NCI-H1694 (cell line): ENCODE measurements at regions not wholly inside any gene's neighbourhood (a gene's known extent, or its start where the extent isn't known, plus 50 kb on each side); places are given as distances from the start of the nearest gene placed in this dataset.

ENCODE experiments used
- DNase-seq: peaks from one replicate; lab custom pipeline; 2025; lab: John Stamatoyannopoulos, UW

GRCh38 chr4:181194096-181194495 lies 1049.1 kb upstream of the TENM3 start:
- no peak for DNase-seq

DNA sequence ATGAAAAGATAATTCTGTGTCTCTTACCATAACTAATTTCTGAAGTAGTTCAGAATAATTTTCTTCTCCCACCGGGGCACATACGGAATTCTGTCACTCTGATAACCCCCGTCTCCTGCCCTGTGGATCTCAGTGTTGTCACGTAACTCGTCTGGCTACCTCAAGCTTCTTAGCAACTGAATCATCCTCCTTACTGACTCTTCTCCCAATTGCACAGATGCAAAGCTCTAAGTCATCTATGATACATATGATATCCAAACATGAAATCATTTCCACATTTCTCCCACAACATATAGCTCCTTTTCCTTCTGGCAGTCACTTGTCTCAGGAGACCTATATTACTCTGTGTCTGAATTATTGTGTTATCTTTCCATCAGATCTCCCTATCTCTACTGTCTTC lies 1043.1 kb upstream of the TENM3 start:
- DNase-seq, result no peak

- no peak for DNase-seq
Observed at GRCh38 chr4:181202240-181202639, 1041.0 kb upstream of the TENM3 start.

- DNase-seq, result no peak
Observed at GRCh38 chr4:181204109-181204508, 1039.1 kb upstream of the TENM3 start.

DNA sequence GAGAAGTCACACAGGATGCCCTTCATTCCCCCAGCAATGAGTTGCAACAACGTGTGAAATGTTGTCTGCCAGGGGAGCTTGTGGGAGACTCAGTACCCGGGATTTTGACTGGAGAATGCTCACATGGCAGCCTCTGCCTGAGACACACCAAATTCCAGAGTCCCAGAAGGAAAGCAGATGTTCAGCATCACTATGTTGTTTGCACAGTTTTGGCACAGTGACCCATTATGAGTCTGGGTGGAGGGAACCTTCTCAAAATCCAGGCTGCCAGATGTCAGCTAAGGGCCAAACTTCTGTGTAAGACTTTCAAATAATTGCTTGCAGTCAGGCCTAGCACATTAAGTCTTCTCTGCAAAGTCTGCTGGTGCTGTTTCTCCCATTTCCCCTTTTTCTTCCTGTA lies 1029.7 kb upstream of the TENM3 start:
- no peak for DNase-seq

DNA sequence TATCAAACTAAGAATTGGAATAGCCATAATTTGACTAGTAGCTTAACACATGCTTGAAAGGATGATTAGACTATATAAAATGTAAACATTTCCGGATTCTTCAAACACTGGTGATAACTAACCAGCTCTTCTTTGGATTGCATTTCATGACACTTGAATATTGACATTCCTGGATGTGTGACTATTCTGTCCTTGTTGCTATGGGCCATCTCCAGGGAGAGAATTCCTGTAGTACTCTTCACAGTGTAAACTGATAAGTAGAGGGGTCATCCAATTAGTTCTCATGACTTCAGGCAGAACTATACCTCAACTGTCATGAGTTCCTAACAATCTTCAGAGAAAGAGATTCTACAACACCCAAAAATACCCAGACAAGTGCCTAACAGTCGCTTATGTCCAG lies 1026.7 kb upstream of the TENM3 start:
- DNase-seq, result no peak

DNA sequence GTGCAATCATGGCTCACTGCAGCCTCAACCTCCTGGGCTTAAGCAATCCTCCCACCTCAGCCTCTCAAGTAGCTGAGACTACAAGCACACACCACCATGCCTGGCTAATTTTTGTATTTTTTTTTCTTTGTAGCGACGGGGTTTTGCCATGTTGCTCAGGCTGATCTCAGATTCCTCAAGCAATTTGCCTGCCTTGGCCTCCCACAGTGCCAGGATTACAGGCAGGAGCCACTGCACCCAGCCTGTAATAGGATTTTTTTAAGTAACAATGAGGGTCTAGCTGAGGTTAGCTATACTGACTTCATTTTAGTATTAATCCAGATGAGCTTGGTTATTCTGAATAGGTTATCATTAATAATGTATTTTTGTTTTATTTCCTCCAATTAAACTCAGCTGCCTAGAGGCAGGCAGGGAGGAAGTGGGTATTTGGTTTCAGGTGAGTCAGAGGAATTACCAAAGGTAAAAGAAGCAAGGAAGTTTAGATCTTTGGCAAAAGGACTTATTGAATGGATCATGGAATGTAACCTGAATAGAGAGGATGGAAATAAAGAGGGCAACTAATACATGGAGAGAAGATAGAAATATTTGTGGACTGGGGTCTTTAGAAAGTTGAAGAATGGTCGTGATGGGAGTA lies 1023.3 kb upstream of the TENM3 start:
- DNase-seq, result no peak

- no peak for DNase-seq
Observed at GRCh38 chr4:181224852-181225251, 1018.4 kb upstream of the TENM3 start.

GRCh38 chr4:181225616-181226261 lies 1017.5 kb upstream of the TENM3 start:
- DNase-seq, result no peak

DNA sequence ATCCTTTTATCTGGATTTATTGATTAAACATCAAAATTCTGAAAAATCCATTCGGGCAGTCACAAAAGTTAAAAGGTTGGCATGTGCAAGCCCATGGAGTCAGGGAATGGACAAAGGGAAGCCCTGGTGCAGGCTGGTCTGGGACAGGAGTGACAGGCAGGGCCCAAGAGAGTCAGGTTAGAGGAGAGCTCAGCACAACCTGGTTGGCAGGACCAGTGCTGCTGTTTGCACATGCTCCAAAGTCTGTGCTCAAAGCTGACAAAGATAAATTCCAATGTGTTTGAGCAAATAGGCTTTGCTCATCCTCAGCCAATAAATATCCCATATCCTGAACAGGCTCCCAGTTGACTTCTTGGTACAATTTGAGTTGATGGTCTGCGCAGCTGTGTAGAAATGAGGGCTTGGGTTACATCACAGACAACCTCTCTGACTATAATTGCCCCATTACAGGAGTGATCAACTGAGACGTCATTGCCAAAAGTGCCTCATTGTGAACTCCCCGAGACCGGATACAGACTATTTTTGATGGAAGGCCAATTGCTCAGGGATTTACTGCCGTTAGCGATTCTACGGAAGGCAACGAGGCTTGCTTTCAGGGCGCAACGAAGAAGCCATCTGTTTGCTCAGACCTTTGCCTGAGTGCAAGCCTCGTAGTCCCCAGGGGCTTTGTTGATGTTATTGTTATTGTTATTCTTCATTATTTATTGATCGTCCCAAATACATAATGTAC lies 1008.1 kb upstream of the TENM3 start:
- DNase-seq, result no peak

DNA sequence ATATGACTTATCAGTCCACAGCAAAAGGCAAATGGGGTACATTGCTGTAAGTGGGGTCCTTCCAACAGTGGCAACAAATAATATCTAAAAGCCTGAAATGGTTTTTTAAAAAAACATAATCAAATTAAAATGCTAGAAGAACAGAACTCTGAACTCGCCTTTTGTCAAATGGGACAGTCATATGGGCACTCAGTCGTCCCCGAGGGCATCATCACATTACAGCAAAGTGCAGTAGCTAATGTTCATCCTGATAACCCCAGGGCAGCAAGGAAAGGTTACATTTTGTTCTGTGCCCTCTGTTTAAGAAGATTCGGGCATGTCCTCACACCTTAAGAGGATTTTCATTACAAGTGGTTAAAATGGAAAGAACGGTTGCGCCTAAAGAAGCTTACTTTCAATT lies 997.9 kb upstream of the TENM3 start:
- DNase-seq, result no peak

DNA sequence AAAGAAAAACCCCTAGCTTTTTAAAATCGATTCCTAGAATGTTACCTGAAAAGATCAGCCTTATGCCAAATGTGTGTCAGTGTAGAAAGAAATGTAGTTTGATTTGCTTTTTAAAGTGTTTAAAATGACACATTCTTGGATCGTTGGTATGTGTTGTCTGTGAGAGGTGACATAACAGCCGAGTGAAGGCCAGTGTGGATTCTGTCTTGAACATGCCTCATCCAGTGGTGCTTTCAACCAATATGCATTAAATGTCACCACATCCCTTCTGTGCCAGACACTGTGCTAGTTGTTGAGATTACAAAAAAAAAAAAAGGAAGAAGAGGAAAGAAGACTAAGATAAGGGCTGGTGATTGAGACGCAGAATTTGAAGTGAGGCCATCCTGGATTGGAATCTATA lies 994.2 kb upstream of the TENM3 start:
- DNase-seq, result no peak

- no peak for DNase-seq
Observed at GRCh38 chr4:181254771-181255170, 988.4 kb upstream of the TENM3 start.

- DNase-seq, result no peak
Observed at GRCh38 chr4:181258569-181258968, 984.6 kb upstream of the TENM3 start.

- no peak for DNase-seq
Observed at GRCh38 chr4:181259081-181259709, 984.0 kb upstream of the TENM3 start.

DNA sequence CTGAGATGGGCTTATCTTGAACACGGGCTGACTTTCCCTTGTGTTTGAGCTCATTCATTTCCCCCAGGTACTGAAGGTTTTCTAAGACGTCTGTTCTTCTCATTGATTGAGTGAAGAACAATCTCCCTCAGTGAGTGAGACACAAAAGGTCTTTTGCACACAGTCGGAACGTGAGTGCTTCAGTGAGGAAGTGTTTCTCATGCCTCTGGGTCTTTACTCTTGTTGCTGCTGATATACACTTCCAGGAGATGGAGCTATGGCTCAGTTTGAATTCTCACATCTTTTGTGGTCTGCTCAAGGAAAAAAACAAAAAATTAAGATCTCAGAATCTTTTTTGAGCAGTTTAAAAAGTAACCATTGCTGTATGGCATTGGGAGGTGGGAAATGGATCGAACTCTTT lies 981.9 kb upstream of the TENM3 start:
- no peak for DNase-seq

GRCh38 chr4:181264893-181265292 lies 978.3 kb upstream of the TENM3 start:
- DNase-seq, result no peak

GRCh38 chr4:181265370-181265769 lies 977.8 kb upstream of the TENM3 start:
- no peak for DNase-seq

DNA sequence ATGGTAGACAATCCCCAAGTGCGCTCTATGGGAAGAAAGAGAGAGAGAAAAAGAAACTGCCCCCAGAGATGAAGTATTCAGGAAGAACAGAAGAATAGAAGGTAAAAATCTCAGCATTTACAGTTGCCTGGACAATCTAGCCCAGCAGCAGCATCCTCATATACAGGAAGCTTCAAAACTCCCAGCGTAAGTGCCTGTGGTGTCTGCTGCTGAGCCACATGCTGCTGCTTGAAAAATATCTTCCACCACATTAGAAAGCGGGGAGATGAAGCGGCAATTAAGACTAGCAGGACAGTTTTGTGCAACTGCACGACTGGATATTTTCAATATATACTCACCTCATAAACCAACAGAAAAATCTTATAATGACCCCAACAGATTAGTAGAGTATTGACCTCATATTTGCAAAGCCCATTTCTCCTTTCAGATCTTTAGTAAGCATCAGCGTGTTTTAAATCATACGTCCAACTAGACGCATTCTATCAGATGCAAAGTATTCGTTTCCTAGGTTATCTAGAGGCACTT lies 972.0 kb upstream of the TENM3 start:
- DNase-seq, result no peak

DNA sequence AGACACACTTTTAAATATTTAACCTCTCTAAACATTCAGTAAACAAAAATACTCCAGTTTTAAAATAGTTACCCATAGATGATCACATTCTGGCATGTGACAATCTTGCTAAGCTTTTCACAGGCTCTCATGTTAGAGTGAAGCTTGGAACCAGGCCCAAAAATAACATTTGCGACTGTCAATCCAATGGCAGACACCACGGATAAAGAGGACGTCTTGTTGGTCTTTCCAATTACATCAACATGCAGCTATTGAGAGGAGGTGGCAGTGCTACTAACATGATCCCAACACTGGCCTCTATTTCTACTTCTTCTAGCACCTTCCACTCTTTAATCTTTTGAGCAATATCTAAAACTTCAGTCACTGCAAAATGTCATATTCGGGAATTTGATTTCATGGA lies 970.8 kb upstream of the TENM3 start:
- no peak for DNase-seq

DNA sequence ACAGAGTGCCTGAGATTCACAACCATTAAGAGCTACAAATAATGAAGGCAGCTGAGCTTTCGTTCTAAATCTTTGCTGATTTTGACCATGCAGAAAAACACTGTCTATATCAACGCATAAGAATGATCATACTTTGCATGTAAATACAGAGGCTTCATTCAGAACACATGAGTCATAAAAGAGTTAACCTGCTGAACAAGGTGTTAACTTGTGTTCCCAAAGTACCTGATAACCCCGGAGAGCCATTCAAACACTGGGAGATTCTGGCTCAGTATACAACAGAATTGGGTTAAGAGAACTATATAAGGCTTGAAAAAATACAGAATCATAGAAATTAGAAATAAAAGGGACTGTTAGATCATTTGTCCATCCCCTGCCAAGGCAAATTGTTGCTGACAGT lies 964.3 kb upstream of the TENM3 start:
- DNase-seq, result no peak

GRCh38 chr4:181281451-181281850 lies 961.8 kb upstream of the TENM3 start:
- DNase-seq, result no peak

DNA sequence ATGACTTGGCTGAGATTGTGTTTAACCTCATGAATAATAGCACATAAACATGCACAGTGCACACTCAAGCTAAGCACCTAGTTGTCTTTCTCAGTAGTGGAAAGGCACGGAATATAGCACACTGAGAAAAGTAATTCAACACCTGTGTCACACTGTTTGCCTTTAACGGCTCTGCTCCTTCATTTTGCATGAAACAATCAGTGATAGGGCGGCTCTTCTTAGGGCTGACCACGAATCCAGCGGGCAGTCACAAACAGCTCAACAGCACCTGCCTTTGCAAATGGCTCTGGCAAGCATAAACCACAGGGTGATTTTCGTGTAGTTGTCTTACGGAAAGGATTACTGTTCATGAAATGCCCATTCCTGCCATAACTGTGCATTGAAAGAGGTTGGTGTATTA lies 954.0 kb upstream of the TENM3 start:
- no peak for DNase-seq
